D721Med (cell line): ENCODE measurements at regions not wholly inside any gene's neighbourhood (a gene's known extent, or its start where the extent isn't known, plus 50 kb on each side); places are given as distances from the start of the nearest gene placed in this dataset.

Source experiments
- DNase-seq: peaks from one replicate; pipeline ENCODE4 v3.0.0; 2011; ENCODE audit warnings: low spot score; ENCODE audit not compliant: insufficient read length
- FAIRE-seq: peaks from 2 replicates; lab custom pipeline; 2011; peaks lifted over from hg19 to GRCh38; lab: Jason Lieb, UNC
- TF ChIP-seq, protein P1 (sequence below): IDR thresholded peaks from 2 replicates; pipeline ENCODE4 v1.5.1; 2012; ENCODE audit warnings: mild to moderate bottlenecking, control low read depth; ENCODE audit not compliant: insufficient read depth; ENCODE audit errors: missing control alignments

- DNase-seq (no peak), FAIRE-seq (no peak)
- TF ChIP-seq, protein P1, sequence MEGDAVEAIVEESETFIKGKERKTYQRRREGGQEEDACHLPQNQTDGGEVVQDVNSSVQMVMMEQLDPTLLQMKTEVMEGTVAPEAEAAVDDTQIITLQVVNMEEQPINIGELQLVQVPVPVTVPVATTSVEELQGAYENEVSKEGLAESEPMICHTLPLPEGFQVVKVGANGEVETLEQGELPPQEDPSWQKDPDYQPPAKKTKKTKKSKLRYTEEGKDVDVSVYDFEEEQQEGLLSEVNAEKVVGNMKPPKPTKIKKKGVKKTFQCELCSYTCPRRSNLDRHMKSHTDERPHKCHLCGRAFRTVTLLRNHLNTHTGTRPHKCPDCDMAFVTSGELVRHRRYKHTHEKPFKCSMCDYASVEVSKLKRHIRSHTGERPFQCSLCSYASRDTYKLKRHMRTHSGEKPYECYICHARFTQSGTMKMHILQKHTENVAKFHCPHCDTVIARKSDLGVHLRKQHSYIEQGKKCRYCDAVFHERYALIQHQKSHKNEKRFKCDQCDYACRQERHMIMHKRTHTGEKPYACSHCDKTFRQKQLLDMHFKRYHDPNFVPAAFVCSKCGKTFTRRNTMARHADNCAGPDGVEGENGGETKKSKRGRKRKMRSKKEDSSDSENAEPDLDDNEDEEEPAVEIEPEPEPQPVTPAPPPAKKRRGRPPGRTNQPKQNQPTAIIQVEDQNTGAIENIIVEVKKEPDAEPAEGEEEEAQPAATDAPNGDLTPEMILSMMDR = no peak
These were observed 123.9 kb upstream of the ACKR3 start for GRCh38 chr2:236445678-236446077.

DNA sequence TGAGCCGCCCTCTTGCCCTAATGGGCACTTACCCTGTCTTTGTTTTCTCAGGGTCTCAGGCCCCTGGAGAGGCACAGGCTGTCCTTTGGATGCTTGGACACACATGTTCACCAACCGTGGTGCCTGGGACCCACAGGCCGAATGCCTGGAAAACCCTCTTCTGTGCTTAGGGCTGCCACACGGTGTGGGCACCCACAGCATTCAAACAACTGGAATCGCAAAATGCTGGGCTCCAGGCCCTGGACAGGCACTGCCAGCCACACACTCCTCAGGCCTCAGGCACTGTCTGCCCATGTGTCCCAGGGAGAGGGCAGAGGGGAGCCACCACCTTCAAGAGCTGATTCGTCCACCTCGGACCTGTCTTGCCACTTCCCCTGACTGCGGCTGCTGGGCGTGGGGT lies 123.1 kb upstream of the ACKR3 start:
- no peak for FAIRE-seq
- no peak for DNase-seq
- TF ChIP-seq, protein P1 = no peak

GRCh38 chr2:236449167-236449761 lies 120.4 kb upstream of the ACKR3 start:
- TF ChIP-seq, protein P1 = no peak
- FAIRE-seq (no peak), DNase-seq (no peak)

DNA sequence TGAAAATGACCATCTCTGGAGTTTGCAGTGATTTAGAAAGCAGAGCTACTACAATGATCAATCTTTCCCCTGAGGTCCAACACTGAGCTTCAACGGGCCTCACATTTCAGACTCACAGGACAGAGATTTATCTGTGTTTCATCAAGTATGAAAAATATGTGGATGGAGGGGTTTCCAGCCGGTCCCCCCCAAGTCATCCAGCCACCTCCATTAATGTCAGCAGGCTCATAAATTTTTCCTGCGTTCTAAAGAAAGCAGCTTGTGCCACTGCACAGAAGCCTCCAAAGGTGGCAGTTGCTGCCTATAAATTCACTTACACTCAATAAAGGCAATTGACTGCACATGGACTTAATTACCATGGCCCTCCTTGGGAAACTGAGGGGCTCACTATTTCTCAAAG lies 117.4 kb upstream of the ACKR3 start:
- FAIRE-seq (no peak), DNase-seq (no peak)
- TF ChIP-seq, protein P1 = no peak

DNA sequence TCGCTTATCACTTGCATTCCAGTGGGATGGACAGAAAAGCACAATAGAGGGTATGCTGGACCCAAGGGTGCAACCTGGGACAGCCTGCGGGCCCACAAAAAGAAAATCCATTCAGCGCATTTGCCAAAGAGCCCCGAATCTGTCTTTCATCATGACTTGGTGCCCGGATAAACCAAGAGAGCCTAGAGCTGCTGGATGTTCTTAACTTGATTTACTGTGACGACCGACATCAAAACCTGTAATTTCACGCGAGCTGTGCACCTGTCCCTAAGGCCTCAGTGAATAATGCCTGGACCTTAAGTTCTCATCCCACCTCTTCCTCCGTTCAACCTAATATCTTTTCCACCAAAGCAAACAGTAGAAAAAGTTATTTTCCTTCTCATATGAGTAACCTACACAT lies 115.5 kb upstream of the ACKR3 start:
- DNase-seq (no peak), FAIRE-seq (no peak)
- TF ChIP-seq, protein P1 = no peak

GRCh38 chr2:236459393-236459792 lies 110.2 kb upstream of the ACKR3 start:
- FAIRE-seq (no peak), DNase-seq (no peak)
- TF ChIP-seq, protein P1 = no peak

DNA sequence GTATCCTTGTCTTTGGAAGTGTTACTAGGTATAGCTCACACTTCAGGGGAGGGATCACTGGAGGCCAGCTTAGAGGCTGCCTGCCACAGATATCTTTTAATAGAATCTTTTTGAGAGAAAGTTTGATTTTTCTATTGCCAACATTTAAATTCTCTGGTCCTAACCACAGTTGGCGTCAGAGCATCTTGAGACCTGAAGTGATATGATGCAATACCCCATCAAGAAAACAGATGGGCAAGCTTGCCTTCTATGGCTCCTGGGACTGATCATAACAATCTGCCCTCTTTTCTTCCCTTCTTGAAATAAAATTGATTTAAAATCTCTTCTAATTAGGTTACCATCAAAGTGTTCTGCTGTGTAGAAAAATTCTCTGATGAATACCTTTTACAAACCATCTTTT lies 105.5 kb upstream of the ACKR3 start:
- DNase-seq = no peak
- TF ChIP-seq, protein P1 = no peak
- FAIRE-seq = no peak
